ENCODE measurements at regions not wholly inside any gene's neighbourhood (a gene's known extent, or its start where the extent isn't known, plus 50 kb on each side); places are given as distances from the start of the nearest gene placed in this dataset.

DNA sequence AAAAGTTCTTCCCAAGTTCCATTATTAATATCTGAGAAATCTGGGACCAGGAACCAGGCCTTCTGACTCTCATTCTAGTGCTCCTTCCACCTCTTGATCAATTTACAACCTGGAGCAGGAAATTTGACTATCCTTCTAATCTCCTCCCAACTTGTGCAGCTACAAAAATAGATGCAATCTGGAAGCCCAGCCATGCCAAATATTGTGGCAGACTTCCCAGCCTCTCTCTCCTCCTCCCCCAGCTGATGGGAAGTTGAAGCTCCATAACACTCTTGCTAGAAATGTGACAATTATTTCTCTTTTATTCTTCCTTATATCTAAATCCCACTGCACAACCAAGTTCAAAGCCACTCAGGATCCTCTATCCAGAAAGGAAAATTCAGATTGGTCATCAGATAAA, 252.1 kb downstream of the SEC61B start:
- Histone ChIP-seq H3K79me2 (ENCODE audit: insufficient read depth, low read depth) (no peaks in the 10 kb centered on the region), H3K36me3 (ENCODE audit: insufficient read depth) (no peaks in the 10 kb centered on the region), H4K20me1 (ENCODE audit: insufficient read depth) (no peaks in the 10 kb centered on the region), H2AFZ (ENCODE audit: low read depth) (no peak overlapping the region), H3K9ac (no peak overlapping the region), H3K27me3 (ENCODE audit: insufficient read depth, low read depth) (no peaks in the 10 kb centered on the region), H3K27ac (no peak overlapping the region), H3K4me1 (ENCODE audit: low read depth, poor library complexity, severe bottlenecking) (no peaks in the 10 kb centered on the region), H3K4me2 (no peak overlapping the region), H3K4me3 (IDR thresholded peaks at IDR 0.05; ENCODE audit: insufficient read depth, low read depth, low read length) (no peak overlapping the region)
- TF ChIP-seq CTCF (conservative IDR thresholded peaks at IDR 0.05; ENCODE audit: low read depth, low read length): no peak

DNA sequence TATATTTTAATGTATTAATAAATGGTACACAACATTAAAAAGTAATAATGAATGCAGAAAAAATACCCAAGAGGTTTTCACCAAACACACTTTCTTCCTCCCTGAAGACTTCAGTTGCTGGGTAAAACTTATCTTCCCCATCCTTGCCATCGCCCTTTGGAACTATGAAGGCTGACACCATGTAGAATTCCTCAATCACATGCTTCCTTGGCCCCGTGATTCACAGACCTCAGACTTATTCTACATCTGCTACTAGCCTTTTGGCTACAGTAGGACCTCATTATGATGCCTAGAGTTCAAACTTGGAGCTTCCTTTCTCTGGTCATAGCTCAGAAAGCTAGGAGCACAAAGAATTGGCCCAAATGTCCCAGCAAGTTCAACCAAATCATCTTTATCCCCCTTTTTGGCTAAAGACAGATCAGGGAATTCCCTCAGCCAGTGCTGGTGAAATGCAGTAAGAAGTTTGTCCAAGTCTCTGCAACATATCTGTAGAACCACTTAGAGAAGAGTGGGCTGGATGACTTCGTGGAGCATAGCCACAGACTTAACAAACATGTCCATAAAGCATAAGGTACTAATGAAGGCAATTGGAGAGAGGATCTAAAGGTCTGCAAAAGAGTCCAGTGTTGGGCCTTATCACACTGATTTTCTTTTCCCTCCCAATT, 253.5 kb downstream of the SEC61B start:
- Histone ChIP-seq H4K20me1 (ENCODE audit: insufficient read depth) (no peaks in the 10 kb centered on the region), H3K27me3 (ENCODE audit: insufficient read depth, low read depth) (no peaks in the 10 kb centered on the region), H3K4me1 (ENCODE audit: low read depth, poor library complexity, severe bottlenecking) (no peaks in the 10 kb centered on the region), H3K36me3 (ENCODE audit: insufficient read depth) (no peaks in the 10 kb centered on the region), H3K4me2 (no peak overlapping the region), H3K9ac (no peak overlapping the region), H3K4me3 (IDR thresholded peaks at IDR 0.05; ENCODE audit: insufficient read depth, low read depth, low read length) (no peak overlapping the region), H2AFZ (ENCODE audit: low read depth) (no peak overlapping the region), H3K79me2 (ENCODE audit: insufficient read depth, low read depth) (no peaks in the 10 kb centered on the region), H3K27ac (no peak overlapping the region)
- TF ChIP-seq CTCF (conservative IDR thresholded peaks at IDR 0.05; ENCODE audit: low read depth, low read length): no peak

DNA sequence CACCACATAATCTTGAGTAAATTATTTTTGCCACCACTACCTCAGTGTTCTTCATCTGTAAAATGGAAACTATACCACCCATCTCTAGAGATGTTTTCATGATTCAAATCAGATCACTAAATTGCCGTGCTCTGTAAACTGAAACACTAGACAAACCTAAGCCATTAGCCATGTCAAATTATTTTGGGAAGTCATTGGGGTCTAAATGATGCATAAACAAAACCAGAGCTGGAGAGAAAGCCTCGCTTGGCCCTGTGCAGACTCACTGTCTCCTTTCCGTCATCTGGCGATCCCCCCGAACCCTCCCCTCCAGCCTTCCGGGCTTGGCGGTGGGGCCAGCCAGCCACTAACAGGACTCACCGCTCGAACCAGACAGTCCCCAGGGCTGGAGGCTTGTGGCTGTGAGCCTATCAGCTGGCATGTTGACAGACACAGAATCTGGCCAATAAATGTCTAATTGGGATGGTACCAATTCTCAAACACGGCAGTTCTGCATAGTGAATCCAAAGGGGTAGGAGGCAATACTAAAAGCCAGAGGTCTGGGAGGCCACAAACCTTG, 256.5 kb downstream of the SEC61B start:
- Histone ChIP-seq H3K4me1 (ENCODE audit: low read depth, poor library complexity, severe bottlenecking) (no peaks in the 10 kb centered on the region), H4K20me1 (ENCODE audit: insufficient read depth) (no peaks in the 10 kb centered on the region), H3K4me2 (no peak overlapping the region), H2AFZ (ENCODE audit: low read depth) (no peak overlapping the region), H3K9ac (no peak overlapping the region), H3K27ac (no peak overlapping the region), H3K36me3 (ENCODE audit: insufficient read depth) (no peaks in the 10 kb centered on the region), H3K79me2 (ENCODE audit: insufficient read depth, low read depth) (no peaks in the 10 kb centered on the region), H3K27me3 (ENCODE audit: insufficient read depth, low read depth) (no peaks in the 10 kb centered on the region), H3K4me3 (IDR thresholded peaks at IDR 0.05; ENCODE audit: insufficient read depth, low read depth, low read length) (no peak overlapping the region)
- no peak for TF ChIP-seq CTCF (conservative IDR thresholded peaks at IDR 0.05; ENCODE audit: low read depth, low read length)

- Histone ChIP-seq H3K27me3 (ENCODE audit: insufficient read depth, low read depth) (no peaks in the 10 kb centered on the region), H2AFZ (ENCODE audit: low read depth) (no peak overlapping the region), H4K20me1 (ENCODE audit: insufficient read depth) (no peaks in the 10 kb centered on the region)
These were observed 257.8 kb downstream of the SEC61B start for GRCh38 chr9:99479929-99480328.

More at GRCh38 chr9:99479929-99480328, 257.8 kb downstream of the SEC61B start:
- H3K9ac ChIP-seq: no peak overlapping the region
- no peak for TF ChIP-seq CTCF (conservative IDR thresholded peaks at IDR 0.05; ENCODE audit: low read depth, low read length)
- H3K4me2 ChIP-seq: no peak overlapping the region
- H3K27ac ChIP-seq: no peak overlapping the region
- H3K79me2 ChIP-seq (ENCODE audit: insufficient read depth, low read depth): no peaks in the 10 kb centered on the region
- H3K36me3 ChIP-seq (ENCODE audit: insufficient read depth): no peaks in the 10 kb centered on the region
- H3K4me1 ChIP-seq (ENCODE audit: low read depth, poor library complexity, severe bottlenecking): no peaks in the 10 kb centered on the region
- no peak overlapping the region for H3K4me3 ChIP-seq (IDR thresholded peaks at IDR 0.05; ENCODE audit: insufficient read depth, low read depth, low read length)
